HL-60 (cell line): ENCODE measurements at regions not wholly inside any gene's neighbourhood (a gene's known extent, or its start where the extent isn't known, plus 50 kb on each side); places are given as distances from the start of the nearest gene placed in this dataset.

ENCODE experiments used
- CTCF ChIP-seq: IDR thresholded peaks from one replicate; pipeline ENCODE4 v1.5.1; 2011; ENCODE audit warnings: low read length, control low read depth, inconsistent platforms; ENCODE audit not compliant: insufficient read depth
- GABPA ChIP-seq: IDR thresholded peaks from 2 replicates; pipeline ENCODE4 v1.6.1; 2012; ENCODE audit warnings: low read depth
- POLR2AphosphoS5 ChIP-seq: IDR thresholded peaks from 2 replicates; pipeline ENCODE4 v1.6.1; 2012; ENCODE audit warnings: low read depth
- TF ChIP-seq, protein P1 (sequence below): IDR thresholded peaks from 2 replicates; pipeline ENCODE4 v1.6.1; 2012; ENCODE audit warnings: low read depth; ENCODE audit not compliant: insufficient replicate concordance

- no peak for TF ChIP-seq CTCF
- TF ChIP-seq, protein P1, sequence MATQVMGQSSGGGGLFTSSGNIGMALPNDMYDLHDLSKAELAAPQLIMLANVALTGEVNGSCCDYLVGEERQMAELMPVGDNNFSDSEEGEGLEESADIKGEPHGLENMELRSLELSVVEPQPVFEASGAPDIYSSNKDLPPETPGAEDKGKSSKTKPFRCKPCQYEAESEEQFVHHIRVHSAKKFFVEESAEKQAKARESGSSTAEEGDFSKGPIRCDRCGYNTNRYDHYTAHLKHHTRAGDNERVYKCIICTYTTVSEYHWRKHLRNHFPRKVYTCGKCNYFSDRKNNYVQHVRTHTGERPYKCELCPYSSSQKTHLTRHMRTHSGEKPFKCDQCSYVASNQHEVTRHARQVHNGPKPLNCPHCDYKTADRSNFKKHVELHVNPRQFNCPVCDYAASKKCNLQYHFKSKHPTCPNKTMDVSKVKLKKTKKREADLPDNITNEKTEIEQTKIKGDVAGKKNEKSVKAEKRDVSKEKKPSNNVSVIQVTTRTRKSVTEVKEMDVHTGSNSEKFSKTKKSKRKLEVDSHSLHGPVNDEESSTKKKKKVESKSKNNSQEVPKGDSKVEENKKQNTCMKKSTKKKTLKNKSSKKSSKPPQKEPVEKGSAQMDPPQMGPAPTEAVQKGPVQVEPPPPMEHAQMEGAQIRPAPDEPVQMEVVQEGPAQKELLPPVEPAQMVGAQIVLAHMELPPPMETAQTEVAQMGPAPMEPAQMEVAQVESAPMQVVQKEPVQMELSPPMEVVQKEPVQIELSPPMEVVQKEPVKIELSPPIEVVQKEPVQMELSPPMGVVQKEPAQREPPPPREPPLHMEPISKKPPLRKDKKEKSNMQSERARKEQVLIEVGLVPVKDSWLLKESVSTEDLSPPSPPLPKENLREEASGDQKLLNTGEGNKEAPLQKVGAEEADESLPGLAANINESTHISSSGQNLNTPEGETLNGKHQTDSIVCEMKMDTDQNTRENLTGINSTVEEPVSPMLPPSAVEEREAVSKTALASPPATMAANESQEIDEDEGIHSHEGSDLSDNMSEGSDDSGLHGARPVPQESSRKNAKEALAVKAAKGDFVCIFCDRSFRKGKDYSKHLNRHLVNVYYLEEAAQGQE = no peak
- no peak for TF ChIP-seq POLR2AphosphoS5
- TF ChIP-seq GABPA = no peak
Observed at GRCh38 chr9:38315085-38315595, 77.4 kb upstream of the ALDH1B1 start.
